CD4-positive, alpha-beta T cell treated with Interleukin-10 for 1 hour (primary cell): ENCODE measurements at regions not wholly inside any gene's neighbourhood (a gene's known extent, or its start where the extent isn't known, plus 50 kb on each side); places are given as distances from the start of the nearest gene placed in this dataset.
"Not testable (repeated sequence)": the region's sequence is repeated elsewhere in the genome, so short reads cannot be mapped to it uniquely, and the experiment has no call there.

Source experiments
- DNase-seq: peaks from one replicate; pipeline ENCODE4 v3.0.0-alpha.2; 2020

DNA sequence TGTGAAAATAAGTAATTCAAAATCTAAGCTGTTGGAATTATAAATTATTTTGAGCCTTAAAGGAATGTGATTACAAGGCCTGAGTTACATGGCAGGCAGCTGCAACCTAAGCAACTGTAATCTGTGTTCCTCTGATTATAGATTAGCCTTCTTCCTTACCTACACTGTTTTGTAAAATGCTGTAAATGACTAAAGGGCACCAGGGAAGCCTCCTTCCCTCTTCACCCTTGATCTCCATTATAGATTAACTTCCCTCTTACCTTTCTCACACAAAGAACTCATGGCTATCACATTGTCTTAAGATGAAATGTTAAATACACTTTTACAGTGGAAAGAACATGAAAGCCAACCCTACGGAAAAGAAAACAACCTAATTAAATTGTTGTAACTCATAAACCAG, 423.7 kb upstream of the KLF12 start:
- no peak for DNase-seq

DNA sequence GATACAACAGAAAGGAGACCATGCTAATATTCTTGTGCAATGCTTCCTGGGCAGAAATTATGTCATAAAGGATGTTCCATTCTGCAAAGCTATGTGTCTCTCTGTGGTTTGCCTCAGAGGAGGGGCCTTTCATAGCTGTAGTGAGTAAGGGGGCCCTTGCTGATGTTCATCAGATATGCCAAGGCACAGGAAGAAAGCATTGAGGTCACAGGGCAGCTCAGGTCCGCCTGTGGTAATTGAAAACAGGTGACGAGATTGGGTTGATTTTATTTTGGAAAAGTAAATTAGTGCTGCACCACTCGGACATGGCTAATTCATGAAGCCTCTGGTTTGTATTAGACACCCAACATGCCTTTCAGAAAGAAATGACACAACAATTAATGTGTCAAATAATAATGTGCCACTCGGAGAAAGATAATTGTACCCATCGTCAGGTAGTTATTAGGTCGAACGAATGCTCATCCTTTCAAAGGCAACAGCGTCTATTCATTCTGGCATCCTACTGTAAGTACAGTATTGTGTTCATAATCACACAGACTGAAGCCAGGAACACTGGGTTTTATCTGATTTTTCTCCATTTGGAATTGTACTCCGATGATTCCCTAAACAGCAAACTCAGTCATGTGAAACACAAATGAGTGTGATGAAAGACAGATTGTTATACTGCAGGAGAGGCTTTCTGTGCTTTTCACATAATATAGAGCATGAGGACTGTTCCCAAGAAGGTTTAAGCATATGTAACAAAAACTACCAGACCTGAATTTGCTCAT, 421.6 kb upstream of the KLF12 start:
- no peak for DNase-seq

DNA sequence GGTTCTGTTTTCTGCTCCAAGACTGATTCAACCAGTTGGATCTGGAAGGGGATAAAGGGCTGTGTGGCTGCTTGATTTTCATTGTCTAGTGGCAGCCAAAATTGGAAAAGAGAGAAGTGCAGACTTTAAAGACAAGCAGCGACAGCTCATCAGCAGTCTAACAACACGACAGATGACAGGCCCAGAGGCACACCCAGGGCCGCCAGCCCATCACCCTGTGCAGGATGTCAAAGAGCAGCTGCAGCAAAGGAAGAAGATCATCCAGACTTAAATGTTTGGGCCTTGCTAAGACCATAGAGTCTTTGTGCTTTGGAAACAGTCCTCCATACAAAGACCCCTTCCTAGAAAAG, 421.0 kb upstream of the KLF12 start:
- no peak for DNase-seq

DNA sequence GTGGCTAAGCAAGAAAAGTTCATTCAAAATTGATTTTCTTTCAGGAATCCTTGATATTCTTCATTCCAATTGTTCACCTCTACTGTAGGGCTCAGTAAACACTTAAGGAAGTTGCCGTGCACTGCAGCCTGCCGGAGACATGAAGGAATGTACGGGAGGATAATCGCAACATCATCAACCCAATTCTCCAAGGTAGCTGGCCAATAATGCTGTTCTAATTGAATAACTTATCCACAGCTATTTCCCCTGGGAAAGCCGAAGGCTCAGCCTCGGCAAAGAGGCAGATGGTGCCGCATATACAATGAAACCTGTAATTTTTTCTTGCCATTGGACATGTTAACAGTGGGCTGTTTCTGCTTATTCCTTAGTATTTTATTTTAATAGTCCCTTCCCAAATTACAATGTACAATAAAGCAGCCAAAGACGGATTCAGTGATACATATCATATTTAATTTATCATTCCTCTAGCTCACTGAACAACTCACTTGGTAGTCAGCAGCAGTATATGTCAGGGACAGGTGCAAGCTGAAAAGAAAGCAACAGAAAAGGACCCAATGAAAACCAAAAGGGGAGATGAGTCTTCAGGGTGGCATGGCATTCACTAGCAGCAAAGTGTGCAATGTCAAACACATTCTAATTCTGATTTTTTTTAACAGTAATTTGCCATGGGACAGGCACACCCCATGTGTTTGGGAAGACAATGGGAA, 420.5 kb upstream of the KLF12 start:
- DNase-seq = no peak

DNA sequence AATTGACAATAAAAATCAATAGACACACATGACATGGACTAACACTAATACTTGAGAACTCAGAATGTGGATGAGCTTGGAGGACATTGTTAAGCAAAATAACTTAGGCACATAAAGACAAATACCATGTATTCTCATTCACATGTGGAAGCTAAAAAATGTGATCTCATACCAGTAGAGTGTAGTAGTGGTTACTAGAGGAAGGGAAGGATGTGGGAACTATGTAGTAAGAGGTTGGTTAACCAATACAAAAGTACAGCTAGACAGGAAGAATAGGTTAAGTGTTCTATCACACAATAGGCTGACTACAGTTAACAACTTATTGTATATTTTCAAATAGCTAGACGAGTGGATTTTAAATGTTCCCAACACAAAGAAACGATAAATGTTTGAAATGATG, 415.8 kb upstream of the KLF12 start:
- DNase-seq = peak; percentile 22

DNA sequence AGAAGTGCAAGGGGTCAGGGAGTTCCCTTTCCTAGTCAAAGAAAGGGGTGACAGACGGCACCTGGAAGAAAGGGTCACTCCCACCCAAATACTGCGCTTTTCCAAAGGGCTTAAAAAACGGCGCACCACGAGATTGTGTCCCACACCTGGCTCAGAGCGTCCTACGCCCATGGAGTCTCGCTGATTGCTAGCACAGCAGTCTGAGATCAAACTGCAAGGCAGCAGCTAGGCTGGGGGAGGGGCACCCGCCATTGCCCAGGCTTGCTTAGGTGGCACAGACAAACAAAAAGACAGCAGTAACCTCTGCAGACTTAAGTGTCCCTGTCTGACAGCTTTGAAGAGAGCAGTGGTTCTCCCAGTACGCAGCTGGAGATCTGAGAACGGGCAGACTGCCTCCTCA, 402.4 kb upstream of the KLF12 start:
- not testable (repeated sequence) for DNase-seq

DNA sequence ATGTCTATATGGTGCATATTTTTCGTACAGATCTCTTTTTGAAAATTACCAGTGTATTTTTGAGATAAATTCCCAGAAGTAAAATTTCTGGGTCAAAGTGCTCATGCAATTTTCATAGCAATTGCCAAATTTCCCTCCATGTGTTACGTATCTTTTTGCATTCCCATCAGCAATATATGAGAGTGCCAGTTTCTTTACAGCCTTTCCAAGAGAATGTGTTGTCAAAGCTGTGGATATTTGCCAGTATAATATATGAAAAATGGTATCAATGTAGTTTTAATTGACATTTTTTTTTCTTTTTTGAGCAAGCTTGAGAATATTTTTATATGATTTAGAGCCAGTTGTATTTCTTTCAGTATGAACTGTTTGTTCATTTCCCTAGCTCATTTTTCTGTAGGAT, 399.0 kb upstream of the KLF12 start:
- no peak for DNase-seq

DNA sequence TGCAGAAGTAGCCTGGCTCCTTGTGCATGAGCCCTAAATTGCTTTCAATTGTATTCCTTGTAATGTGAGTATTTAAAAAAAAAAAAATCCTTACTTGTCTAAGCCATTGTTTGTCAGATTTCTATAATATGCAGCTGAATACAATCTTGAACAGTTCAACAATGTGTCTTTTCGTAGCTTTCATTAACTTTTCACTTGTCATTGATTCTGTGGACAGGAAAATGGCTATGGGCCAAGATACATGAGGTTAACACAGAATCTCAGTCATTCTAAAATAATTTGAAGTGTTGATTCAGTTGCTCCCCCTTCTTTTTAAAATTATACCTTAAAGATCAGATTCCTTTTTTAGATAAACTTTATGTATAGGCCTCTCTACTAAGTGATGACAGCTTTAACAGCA, 395.8 kb upstream of the KLF12 start:
- DNase-seq = no peak

DNA sequence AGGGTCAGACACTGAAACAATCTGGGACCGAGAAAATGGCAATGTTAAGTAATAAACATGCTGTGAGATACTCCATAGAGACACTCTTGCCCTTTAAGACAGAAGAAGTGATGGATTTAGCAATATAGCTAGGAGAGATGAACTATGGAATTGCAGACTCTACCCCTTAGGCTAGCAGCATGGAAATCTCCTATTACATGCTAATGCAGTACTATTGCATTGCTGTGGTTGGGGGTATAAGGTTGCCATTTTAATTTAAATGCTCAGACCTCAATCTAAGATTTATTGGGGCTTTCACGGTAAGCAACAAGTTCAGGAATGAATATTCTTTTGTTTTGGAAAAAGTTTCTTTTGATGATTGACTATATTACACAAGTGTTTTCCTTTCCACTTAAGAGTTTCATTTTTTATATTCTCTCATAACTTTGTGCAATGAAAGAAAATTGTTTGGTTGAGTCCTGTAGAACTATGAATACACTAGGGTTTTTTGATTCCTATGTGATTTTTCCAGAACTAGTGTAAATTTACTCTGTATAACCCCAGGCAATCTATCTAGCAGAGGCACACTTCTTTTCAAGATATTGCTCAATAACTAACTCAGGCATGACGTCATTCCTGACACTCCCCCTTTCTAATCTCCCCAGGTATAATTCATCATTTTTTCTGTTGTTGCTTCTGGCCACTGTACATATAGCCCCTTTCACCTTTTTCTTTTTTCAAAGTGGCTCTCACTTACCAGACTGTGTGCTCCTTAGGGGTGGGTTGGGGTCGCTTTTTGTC, 394.7 kb upstream of the KLF12 start:
- no peak for DNase-seq

DNA sequence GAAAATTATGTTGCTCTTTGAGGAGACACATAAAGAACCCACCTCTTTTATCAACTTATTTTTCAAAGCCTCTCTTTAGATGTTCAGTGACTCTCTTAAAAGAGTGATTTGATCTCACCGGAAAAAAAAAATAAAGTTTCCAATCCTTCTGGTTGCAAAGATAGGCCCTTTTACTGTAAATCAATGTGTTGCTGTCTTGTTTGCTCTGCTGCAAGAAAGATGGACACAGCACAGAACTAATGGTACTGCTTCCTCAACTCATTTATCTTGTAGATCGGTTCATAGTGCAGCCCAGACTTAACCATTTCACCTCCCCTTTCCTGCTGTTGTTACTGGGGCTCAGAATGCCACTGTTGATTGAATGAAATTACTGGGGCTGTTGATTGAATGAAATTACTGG, 388.9 kb upstream of the KLF12 start:
- DNase-seq = no peak

DNA sequence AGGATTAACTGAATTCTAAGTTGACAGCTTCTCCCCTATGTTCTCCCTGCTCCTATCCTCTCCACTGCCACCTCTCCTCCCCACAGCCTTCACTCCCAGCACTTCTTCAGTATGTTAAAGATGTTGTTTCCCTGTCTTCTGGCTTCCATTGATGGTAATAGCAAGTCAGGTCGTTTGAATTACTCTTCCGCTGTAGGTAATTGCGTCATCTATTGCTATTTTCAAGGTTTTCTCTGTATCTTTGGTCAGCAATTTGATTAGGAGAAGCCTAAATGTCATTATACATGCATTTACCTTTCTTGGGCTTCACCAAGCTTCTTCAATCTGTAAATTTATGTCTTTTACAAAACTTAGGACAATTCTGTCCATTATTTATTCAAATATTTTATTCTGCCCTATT, 377.3 kb upstream of the KLF12 start:
- DNase-seq = no peak

DNA sequence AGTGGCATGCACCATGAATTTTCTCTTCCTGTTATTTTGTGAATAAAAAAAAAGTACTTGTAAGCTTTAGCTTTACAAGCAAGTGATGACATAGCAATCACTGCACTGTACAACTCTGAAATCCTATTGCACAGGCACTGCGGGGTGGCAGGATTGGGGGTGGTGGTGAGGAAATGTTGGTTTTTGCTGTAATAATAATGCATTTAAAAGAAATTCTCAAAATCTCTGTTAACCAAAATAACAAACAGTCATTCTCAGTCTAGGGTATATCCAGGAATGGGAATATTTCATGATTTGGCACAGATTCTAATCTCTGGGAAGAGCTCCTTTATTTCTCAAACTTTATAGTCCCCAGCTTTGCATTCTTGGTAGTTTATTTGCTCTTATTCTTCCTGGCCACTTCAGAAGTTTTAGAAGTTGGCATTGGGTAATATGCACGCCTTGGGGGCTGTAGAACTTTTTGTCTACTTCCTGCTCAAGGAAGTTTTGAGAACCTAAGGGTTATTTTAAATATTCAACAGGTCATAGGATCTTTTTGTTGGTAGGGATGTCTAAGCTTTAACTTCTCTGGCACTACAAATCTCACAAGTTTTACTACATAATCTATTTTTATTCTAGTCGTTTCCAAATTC, 353.0 kb upstream of the KLF12 start:
- DNase-seq = no peak

DNA sequence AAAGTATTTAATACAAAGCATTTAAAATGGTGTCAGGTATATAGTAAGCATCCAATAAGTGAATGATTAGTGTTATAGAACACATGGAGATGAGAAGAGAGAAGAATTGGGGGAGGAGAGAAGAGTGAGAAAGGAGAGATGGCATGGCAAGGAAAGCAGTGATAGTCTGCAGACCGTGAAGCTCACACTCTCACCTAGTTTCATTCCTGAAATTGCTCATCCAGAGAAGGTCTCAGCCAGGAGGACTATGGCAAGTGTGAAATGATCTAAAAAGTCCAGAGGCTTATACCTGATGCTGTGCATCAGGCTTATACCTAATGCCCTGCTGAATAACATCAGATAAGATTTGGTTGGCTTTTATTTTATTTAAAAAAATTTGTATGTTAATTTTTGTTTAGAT, 351.6 kb upstream of the KLF12 start:
- no peak for DNase-seq

DNA sequence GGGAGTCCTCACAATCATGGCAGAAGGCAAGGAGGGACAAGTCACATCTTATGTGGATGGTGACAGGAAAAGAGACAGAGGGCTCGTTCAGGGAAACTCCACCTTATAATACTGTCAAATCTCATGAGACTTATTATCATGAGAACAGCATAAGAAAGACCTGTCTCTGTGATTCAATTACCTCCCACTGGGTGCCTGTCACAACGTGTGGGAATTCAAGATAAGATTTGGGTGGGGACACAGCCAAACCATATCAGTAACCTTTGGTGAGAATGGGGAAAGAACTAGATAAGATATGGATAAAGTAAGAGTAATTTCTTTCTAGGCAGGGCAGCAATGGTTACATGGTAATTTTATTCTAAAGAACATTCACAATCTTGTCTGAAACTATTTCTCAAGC, 344.9 kb upstream of the KLF12 start:
- DNase-seq = no peak

DNA sequence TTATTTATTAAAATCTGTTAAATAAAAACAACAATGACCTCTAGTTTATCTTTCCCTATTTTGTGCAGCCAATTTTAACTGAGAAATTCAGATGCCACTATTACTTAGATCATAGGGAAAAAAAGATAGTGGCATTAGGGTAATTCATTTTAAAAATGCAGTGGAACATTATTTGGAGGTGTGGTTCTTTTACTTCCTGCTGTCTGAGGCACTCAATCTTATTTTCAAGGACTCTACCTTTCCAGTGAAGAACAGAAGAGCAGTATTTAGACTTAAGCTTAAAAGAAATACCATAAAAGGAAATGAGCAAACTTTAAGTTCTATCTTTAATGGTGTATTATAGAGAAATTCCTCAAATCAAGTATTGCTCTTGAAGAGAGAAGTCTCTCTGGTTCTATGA, 342.6 kb upstream of the KLF12 start:
- DNase-seq = no peak

DNA sequence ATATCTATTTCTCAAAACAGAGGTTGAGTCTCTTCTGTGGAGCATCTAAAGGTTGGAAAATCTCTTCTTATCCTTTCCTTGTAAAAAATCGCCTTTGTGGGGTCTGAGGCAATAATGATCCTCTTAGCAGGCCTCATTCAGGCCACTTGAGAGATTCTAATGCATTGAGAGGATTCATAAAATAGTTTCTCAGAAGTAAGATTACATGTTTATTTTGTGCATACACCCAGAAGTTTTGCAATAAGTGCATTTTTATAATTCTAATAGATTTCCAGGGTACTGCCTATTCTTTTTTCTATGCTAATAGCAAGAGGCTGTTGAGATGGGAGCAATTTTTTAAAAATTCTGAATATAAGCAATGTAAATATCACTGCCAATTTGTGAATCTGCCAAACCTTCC, 342.2 kb upstream of the KLF12 start:
- no peak for DNase-seq

DNA sequence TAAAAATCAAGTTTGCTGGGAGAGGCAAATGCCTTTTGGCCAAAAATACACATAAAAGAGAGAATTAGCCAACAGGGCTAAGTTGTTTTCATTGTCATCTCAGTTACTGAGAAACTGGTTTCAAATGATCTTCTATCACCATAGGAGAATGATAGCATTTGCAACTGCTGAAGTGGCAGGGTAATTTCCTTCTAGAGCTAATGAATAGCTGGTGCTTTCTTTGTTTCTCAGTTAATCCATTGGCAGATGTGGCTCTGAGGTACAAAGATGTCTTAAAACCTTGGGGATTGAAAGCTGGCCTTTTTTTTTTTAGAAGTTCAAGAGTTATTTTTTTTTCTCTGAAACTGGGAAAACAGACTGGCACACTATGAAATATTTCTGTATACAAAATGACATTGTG, 332.7 kb upstream of the KLF12 start:
- DNase-seq = no peak

DNA sequence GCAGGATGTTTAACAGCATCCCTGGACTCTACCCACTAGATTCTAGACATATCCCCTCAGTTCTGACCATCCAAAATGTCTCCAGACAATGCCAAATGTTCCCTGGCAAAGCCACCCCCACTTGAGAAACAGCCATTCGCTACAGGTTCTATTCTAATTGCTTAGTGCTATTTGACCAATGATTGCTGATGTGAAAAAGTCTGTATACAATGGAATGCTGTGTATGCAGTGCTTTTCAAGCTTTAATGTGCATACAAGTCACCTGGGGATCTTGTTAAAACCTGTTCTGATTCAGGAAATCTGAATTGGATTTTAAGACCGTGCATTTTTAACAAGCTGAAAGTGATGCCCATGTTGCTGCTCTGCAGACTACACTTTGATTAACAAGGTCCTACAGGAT, 331.8 kb upstream of the KLF12 start:
- no peak for DNase-seq

DNA sequence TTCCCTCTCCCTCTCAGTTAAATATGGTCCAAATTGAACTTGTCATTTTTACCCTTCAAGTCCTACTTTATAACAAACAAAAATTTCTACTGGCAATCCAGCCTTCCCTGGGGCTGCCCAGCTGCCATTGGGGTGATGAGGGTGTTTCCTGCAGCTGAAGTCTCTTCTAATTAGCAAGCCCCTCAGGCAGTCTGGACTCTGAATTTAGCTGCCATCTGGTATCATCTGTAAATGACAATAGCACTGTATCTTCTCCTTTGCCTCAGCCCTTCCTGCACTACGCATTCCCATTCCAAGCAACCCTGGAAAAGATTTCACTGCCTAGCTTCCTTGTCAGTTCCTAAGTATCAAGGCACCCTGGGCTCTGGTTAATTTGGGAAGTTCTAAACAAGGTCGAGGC, 331.1 kb upstream of the KLF12 start:
- DNase-seq = no peak

DNA sequence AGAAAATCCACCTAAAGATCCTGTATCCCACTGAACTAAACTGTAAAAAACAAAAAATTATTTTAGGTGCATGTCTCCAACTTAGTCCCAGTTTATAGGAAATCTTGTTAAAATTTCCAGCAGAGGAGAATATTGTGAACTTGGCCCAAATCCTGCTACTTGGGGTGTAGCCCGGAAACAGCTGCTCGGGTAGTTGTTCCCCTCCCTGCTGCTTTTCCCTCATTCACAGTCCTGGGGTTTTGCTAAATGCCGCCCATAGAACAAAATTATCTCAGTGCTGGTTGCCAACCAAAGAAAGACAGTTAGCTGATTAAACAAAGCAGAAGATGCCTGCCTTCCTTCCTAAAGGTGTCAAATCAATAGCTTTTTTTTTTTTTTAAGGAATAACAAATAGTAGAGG, 330.5 kb upstream of the KLF12 start:
- DNase-seq = no peak

DNA sequence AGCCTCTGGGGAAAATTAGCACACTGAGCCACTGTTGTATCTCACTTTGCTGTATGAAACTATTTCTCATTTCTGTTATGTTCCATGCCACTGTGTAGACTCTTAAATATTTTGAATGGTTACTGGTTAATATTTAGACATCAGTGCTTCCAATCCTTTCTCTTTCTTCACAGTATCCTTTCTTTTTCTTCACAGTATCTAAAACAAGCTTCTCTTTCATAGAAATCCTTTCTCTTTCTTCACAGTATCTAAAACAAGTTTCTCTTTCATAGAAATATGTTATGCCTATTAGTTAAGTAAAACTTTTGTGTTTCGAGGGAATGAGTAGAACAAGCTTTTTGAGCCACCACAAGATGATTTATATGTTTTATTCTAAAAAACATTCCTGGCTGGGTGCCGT, 326.8 kb upstream of the KLF12 start:
- no peak for DNase-seq

DNA sequence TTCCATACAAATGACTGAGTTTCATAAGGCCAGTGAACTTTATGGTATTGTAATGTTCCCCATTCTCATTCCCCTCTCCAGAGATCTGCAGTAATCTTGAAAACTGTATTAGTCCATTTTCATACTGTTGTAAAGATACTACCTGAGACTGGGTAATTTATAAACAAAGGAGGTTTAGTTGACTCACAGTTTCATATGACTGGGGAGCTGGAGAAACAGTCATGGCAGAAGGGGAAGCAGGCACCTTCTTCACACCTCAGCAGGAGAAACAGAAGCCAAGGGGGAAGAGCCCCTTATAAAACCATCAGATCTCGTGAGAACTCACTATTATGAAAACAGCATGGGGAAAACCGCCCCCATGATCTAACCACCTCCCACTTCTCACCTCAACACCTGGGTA, 318.7 kb upstream of the KLF12 start:
- DNase-seq = no peak

DNA sequence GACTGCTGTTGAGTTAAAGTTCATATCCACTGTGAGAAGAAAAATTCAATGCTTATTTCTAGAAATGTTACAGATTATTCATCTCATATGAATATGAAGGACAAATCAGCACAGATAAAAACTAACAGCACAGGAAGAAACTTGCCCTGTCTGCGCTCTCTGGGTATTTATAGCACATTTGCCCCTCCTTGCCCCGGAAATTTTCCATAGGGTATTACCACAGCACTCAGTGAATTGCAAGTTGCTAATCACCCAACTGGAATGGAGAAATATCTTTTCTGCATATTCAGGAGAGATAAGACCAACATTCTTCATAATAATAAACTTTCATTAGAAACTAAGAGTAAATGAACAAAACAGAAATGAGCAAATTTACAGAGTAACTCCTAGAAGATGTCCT, 318.0 kb upstream of the KLF12 start:
- no peak for DNase-seq

DNA sequence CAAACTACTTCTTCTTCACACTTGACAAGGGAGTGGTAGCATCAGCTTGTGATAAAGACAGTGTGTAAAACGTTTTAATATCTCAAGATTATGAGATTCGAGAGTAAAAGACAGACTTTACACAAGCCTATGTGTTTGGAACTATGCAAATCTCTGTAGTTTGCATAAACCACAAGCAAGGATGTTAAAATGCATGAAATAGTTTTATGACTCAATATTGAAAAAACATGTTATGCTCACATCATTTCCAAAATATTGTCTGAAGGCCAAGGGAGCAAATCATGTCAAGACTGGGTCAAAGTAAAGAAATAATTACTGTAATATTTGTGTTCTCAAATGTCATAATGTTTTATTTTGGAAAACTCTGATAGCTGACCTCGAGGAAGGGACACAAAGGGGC, 316.8 kb upstream of the KLF12 start:
- DNase-seq = no peak
